ENCODE measurements at regions not wholly inside any gene's neighbourhood (a gene's known extent, or its start where the extent isn't known, plus 50 kb on each side); places are given as distances from the start of the nearest gene placed in this dataset.

DNA sequence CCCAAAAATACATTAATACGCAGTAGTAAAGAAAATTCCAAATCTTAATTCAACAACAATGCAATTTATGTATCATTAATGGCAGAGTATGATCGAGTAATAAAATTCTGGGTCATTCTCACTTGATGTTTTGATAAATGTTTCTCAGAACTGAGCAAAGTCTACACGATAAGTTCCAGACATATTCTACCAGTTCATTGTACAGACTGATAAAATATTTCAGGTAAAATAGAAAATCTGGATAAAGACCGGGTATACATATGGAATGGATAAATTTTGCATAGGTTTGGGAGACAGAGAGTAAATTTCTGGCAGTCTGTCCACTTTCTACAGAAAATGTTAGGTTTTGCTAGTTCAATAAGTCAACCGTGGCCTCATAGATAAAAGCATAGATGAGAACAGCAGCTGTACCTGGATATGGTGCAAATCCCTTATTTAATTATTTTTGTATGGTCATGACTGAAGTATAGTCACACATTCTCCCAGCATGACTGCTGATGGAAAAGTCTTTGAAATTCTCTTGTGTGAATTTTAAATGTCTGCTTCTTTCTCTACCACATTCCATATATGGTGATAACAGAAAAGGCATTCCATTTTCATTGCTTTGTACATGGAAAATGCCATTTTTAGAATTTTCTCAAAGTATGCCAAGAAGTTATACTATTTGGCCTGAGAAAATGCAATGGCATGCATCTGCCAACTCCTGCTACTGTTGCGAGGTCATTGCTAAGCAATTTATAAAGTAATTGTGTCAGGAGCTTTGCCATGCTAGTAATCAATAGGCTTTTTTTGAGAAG is 301.9 kb upstream of the ARSJ start:
- DNase-seq = no peak
- H3K9me3 ChIP-seq = no peaks in the 10 kb centered on the region
- no peak overlapping the region for H3K4me3 ChIP-seq
- no peaks in the 10 kb centered on the region for H3K4me1 ChIP-seq (ENCODE audit: low read depth)
- intact Hi-C loops (cut with DNase I, micrococcal nuclease) = no loop called here
- no peak for ATAC-seq
- no peaks in the 10 kb centered on the region for H3K36me3 ChIP-seq (ENCODE audit: low read depth)
- TF ChIP-seq, protein P1, sequence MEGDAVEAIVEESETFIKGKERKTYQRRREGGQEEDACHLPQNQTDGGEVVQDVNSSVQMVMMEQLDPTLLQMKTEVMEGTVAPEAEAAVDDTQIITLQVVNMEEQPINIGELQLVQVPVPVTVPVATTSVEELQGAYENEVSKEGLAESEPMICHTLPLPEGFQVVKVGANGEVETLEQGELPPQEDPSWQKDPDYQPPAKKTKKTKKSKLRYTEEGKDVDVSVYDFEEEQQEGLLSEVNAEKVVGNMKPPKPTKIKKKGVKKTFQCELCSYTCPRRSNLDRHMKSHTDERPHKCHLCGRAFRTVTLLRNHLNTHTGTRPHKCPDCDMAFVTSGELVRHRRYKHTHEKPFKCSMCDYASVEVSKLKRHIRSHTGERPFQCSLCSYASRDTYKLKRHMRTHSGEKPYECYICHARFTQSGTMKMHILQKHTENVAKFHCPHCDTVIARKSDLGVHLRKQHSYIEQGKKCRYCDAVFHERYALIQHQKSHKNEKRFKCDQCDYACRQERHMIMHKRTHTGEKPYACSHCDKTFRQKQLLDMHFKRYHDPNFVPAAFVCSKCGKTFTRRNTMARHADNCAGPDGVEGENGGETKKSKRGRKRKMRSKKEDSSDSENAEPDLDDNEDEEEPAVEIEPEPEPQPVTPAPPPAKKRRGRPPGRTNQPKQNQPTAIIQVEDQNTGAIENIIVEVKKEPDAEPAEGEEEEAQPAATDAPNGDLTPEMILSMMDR (IDR thresholded peaks at IDR 0.05) = no peak

DNA sequence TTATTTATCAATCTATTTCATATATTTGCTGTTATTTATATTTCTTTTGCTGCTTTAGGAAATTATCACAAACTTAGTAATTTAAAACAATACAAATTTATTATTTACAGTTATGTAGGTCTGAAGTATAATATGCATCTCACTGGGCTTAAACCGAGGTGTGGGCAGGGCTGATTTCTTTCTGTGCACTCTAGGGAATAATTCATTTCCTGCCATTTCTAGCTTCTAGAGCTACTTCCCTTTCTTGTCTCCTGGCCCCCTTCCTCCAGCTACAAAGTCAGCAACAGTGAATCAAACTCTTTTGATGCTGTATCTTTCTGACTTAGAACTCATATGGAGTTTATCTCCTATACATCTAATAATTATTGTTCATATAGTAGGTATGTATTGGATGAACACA is 303.5 kb upstream of the ARSJ start:
- Histone ChIP-seq H3K9me3 (no peaks in the 10 kb centered on the region), H3K36me3 (ENCODE audit: low read depth) (no peaks in the 10 kb centered on the region), H3K4me3 (no peak overlapping the region), H3K4me1 (ENCODE audit: low read depth) (no peaks in the 10 kb centered on the region)
- DNase-seq (no peak), ATAC-seq (no peak)
- TF ChIP-seq, protein P1 (IDR thresholded peaks at IDR 0.05) = no peak
- intact Hi-C loops (cut with DNase I, micrococcal nuclease) = no loop called here

DNA sequence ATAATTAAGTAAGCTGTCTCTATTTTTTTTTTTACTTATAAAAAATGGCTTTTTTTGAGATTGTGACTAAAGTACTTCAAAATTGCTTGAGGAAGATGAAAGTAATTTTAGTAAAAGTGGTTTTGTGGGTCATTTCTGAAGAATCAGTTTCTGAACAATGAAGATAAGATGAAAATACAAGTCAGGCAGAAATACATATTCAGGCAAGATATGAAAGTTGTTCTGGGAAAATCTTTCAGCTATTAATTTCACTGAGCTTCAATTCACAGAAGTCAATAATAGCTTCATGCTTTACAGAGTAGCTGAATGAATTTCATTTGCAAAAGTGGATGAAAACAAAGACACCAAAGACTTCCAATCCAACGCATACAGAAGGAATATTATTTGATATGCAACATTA is 305.2 kb upstream of the ARSJ start:
- no peaks in the 10 kb centered on the region for H3K36me3 ChIP-seq (ENCODE audit: low read depth)
- TF ChIP-seq, protein P1 (IDR thresholded peaks at IDR 0.05) = no peak
- H3K4me3 ChIP-seq = no peak overlapping the region
- DNase-seq (no peak), ATAC-seq (no peak)
- no peaks in the 10 kb centered on the region for H3K4me1 ChIP-seq (ENCODE audit: low read depth)
- no peaks in the 10 kb centered on the region for H3K9me3 ChIP-seq
- intact Hi-C loops (cut with DNase I, micrococcal nuclease) = no loop called here

DNA sequence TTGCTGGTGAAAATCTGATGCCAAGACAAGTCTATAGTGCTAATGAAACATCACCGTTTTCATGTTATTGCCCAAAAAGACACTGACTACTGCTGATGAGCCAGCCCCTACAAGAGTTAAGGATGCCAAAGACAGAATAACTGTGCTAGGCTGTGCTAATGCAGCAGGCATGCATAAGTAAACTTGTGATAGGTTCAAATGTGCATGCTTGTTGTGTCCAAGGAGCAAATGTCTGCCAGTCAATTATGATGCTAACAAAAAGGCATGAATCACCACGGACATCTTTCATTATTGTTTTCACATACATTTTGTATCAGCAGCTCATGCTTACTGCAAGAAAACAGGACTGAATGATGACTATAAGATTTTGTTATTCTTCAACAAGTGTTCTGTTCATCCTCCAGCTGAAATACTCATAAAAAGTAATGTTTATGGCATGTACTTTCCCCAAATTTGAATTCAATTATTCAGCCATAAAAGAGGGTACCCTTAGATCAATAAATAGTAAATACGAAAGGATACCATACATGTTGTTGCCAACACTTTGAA is 306.9 kb upstream of the ARSJ start:
- ATAC-seq = no peak
- intact Hi-C loops (cut with DNase I, micrococcal nuclease) = no loop called here
- no peak for DNase-seq
- Histone ChIP-seq H3K36me3 (ENCODE audit: low read depth) (no peaks in the 10 kb centered on the region), H3K4me1 (ENCODE audit: low read depth) (no peaks in the 10 kb centered on the region), H3K4me3 (no peak overlapping the region), H3K9me3 (no peaks in the 10 kb centered on the region)
- TF ChIP-seq, protein P1 (IDR thresholded peaks at IDR 0.05) = no peak

DNA sequence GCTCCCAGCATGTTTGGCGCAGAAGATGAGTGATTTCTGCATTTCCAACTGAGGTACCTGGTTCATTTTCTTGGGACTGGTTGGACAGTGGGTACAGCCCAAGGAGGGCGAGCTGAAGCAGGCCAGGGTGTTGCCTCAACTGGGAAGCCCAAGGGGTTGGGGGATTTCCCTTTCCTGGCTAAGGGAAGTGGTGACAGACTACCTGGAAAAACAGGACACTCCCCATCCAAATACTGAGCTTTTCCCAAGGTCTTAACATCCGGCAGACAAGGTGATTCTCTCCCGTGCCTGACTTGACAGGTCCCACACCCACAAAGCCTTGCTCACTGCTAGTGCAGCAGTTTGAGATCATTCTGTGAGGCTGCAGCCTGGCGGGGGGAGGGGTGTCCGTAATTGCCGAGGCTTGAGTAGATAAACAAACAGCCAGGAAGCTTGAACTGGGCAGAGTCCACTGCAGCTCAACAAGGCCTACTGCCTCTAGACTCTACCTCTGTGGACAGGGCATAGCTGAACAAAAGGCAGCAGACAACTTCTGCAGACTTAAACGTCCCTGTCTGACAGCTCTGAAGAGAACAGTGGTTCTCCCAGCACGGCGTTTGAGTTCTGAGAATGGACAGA is 307.7 kb upstream of the ARSJ start:
- TF ChIP-seq, protein P1 (IDR thresholded peaks at IDR 0.05) = no peak
- no peak overlapping the region for H3K4me3 ChIP-seq
- ATAC-seq (peak; percentile 81), DNase-seq (peak; percentile 63 to 79 (median 79))
- intact Hi-C loops (cut with DNase I, micrococcal nuclease) = no loop called here
- no peaks in the 10 kb centered on the region for H3K36me3 ChIP-seq (ENCODE audit: low read depth)
- H3K4me1 ChIP-seq (ENCODE audit: low read depth) = no peaks in the 10 kb centered on the region
- H3K9me3 ChIP-seq = no peaks in the 10 kb centered on the region
